GM18909 (cell line): ENCODE measurements at regions not wholly inside any gene's neighbourhood (a gene's known extent, or its start where the extent isn't known, plus 50 kb on each side); places are given as distances from the start of the nearest gene placed in this dataset.
"Not testable (repeated sequence)": the region's sequence is repeated elsewhere in the genome, so short reads cannot be mapped to it uniquely, and the experiment has no call there.

ENCODE experiments used
- ATAC-seq: cut with Tn5 transposase; IDR thresholded peaks from one replicate; pipeline ENCODE4 v1.9.1; 2021; ENCODE audit warnings: mild to moderate bottlenecking; ENCODE audit not compliant: unreplicated experiment, poor library complexity

DNA sequence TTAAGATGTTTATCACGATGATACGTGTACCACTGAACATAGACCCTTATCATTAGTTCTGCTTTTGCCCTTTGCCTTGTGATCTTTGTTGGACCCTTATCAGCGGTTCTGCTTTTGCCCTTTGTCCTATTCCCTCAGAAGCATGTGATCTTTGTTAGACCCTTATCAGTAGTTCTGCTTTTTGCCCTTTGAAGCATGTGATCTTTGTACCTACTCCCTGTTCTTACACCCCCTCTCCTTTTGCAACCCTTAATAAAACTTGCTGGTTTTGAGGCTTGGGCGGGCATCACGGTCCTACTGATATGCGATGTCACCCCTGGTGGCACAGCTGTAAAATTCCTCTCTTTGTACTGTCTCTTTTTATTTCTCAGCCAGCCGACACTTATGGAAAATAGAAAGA is 117.0 kb downstream of the SDHAF3 start:
- not testable (repeated sequence) for ATAC-seq

DNA sequence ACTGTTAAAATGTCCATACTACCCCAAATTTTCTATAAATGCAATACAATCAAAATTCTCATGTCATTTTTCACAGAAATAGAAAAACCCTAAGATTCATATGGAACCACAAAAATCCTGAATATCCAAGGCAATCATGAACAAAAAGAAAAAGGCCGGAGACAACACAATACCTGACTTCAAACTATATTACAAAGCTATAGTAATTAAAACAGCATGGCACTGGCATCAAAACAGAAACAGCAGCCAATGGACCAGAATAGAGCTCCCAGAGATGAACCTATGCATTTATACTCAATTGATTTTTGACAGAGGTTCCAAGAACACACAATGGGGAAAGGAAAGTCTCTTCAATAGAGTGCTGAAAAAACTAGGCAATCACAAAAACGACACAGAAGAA is 128.8 kb downstream of the SDHAF3 start:
- ATAC-seq: no peak

- ATAC-seq: not testable (repeated sequence)
These were observed 140.7 kb downstream of the SDHAF3 start for GRCh38 chr7:97258187-97258586.

- no peak for ATAC-seq
These were observed 152.2 kb downstream of the SDHAF3 start for GRCh38 chr7:97269741-97270140.

- ATAC-seq: no peak
These were observed 152.8 kb downstream of the SDHAF3 start for GRCh38 chr7:97270280-97270679.

DNA sequence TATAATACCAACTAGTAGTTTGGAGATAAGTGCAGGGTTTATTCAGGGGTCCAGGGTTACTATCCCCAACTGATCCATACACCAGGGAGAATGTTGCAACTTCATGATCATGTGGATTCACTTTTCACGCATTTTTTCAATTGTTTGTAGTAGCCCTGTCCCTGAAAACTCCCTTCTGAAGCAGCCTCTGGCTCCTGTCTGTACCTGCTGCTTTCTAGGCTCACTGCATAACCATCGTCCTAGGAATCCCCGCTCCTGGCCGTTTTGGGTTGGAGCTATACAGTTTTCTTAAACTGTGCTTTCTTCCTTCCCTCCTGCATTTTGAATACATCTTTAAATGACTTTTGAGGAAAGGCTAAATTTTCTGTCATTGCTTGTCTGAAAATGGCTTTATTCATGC is 154.1 kb downstream of the SDHAF3 start:
- no peak for ATAC-seq

- peak; percentile 93 for ATAC-seq
These were observed 154.9 kb downstream of the SDHAF3 start for GRCh38 chr7:97272237-97272975.

DNA sequence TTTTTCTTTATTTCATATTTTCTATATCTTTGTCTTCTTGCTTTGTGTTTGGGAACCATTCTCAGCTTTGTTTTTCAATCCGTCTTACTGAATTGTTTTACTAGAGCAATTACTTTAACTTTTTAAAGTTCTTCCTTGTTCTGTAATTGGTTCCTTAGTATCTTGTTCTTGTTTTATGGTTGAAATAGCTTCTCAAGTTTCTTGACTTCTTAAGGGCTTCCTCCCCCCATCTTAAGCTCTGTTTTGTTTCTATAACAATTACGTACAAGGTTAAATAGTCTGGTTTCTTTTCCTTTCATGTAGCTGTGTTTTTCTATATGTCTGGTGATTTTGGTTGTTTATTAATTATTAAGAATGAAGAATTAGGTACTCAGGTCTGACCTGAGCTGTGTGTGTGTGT is 158.0 kb downstream of the SDHAF3 start:
- ATAC-seq: no peak

- no peak for ATAC-seq
These were observed 163.5 kb downstream of the SDHAF3 start for GRCh38 chr7:97280950-97281349.

DNA sequence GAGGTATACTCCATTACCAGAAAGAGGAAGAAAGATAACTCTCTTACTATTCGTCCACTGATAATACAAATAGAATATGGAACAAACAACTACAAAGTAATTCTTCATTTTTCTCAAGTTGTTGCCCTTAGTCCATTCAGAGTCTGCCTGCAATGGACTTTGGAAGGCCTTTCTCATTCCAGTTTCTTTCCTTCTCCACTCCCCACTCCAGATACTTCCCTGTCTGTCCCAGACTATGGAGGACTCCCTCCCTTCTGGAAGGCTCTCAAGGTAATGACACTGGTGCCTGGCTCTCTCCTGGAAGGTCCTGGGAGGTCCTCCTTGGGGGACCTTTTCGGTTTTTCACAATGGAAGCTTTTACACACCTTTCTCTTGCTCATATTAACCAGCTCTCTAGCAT is 167.8 kb downstream of the SDHAF3 start:
- no peak for ATAC-seq

GRCh38 chr7:97293031-97293430 is 175.5 kb downstream of the SDHAF3 start:
- no peak for ATAC-seq

GRCh38 chr7:97298561-97298960 is 181.1 kb downstream of the SDHAF3 start:
- ATAC-seq: no peak

- no peak for ATAC-seq
These were observed 188.1 kb downstream of the SDHAF3 start for GRCh38 chr7:97305589-97305988.

GRCh38 chr7:97307521-97308108 is 190.1 kb downstream of the SDHAF3 start:
- ATAC-seq: no peak

- no peak for ATAC-seq
These were observed 196.4 kb downstream of the SDHAF3 start for GRCh38 chr7:97313900-97314299.

DNA sequence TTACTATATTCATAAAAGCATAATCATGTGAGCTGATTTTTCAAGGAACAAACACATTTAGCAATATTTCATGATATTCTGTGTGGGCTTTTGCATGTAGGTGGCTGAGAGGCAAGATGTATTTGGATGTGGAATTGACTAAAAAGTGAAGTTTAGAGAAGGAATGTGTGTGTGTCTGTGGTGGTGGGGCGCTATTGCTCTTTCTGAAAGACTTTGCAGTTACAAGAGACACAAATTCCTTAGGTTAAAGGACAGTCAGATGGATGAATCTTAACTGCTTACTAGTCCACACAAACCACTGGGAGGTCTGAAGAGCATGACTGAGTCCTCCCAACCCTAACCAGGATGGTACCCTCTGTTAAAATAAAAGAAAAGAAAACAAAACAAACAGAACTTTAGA is 200.1 kb downstream of the SDHAF3 start:
- no peak for ATAC-seq

DNA sequence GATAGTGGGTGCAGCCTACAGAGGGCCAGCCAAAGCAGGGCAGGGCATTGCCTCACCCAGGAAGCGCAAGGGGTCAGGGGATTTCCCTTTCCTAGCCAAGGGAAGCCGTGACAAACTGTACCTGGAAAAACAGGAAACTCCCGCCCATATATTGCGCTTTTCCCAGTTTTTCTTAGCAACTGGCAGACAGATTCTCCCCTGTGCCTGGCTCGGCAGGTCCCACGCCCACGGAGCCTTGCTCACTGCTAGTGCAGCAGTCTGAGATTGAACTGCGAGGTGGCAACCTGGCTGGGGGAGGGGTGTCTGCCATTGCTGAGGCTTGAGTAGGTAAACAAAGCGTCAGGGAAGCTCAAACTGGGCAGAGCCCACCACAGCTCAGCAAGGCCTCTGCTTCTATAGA is 212.4 kb downstream of the SDHAF3 start:
- ATAC-seq: not testable (repeated sequence)

DNA sequence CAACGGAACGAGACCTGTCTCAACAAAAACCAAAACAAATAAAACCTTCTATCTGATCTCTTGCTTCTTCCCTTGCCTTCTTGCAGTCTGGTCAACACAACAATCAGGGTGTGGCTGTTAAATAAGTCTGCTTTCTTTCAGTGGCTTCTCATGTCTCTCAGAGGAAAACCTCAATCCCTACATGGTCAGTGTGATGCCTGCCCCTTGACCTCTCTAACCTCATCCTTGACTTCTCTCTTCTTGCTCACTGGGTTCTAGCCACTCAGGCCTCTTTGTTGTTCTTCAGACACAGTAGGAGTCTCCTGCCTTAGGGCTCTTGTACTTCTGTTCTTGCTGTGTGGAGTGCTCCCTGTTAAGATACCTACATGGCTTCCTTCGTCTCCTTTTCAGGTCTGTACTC is 220.4 kb downstream of the SDHAF3 start:
- no peak for ATAC-seq

- ATAC-seq: no peak
These were observed 225.0 kb downstream of the SDHAF3 start for GRCh38 chr7:97342512-97342911.

DNA sequence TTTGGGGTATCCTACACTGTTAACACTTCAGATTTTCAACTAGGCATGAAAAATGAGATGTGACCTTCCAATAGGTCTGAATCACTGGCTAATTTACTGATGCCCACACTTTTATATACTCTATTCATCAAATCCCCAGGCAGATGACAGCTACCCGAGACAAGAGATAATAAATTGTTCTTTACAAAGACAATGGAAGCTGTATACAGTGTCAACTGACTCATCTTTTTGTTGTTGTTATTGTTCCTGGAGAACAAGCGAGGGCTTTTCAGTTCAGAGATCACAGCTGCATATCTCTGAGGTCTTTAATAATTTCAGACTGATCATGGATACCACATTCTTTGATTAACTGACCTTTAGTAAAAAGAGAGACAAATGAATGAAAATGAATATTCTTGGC is 228.9 kb downstream of the SDHAF3 start:
- ATAC-seq: no peak

- ATAC-seq: no peak
These were observed 234.0 kb downstream of the SDHAF3 start for GRCh38 chr7:97351488-97351887.

- no peak for ATAC-seq
These were observed 240.0 kb downstream of the SDHAF3 start for GRCh38 chr7:97357459-97357858.
